OCI-LY1 (cell line): ENCODE measurements at regions not wholly inside any gene's neighbourhood (a gene's known extent, or its start where the extent isn't known, plus 50 kb on each side); places are given as distances from the start of the nearest gene placed in this dataset.

ENCODE experiments used
- H2AFZ ChIP-seq: fragments of 200-600 bp; sonication (generic), shearing (Covaris generic); 2 replicates; pipeline ENCODE4 v1.6.0; 2014; ENCODE audit warnings: antibody characterized with exemption, mild to moderate bottlenecking, low read length
- H3F3A ChIP-seq: fragments of 200-600 bp; sonication (generic), shearing (Covaris generic); 2 replicates; pipeline ENCODE4 v1.6.0; 2014; ENCODE audit warnings: mild to moderate bottlenecking, antibody characterized with exemption, low read length, moderate library complexity; ENCODE audit not compliant: insufficient read depth
- H3K27ac ChIP-seq: fragments of 200-600 bp; sonication (generic); 2 replicates; pipeline ENCODE4 v1.5.1; 2014; ENCODE audit warnings: low read length, mixed run types, mild to moderate bottlenecking, low read depth; ENCODE audit not compliant: poor library complexity, severe bottlenecking
- H3K27me3 ChIP-seq: fragments of 200-600 bp; sonication (generic); 2 replicates; pipeline ENCODE4 v1.6.0; 2014; ENCODE audit warnings: antibody characterized with exemption, mild to moderate bottlenecking, low read length, moderate library complexity; ENCODE audit not compliant: insufficient read depth
- H3K36me3 ChIP-seq: fragments of 200-600 bp; sonication (generic); 2 replicates; pipeline ENCODE4 v1.6.1; 2014; ENCODE audit warnings: mild to moderate bottlenecking, antibody characterized with exemption, low read length, moderate library complexity, mixed read lengths; ENCODE audit not compliant: insufficient read depth
- H3K4me1 ChIP-seq: fragments of 200-600 bp; sonication (generic); 2 replicates; pipeline ENCODE4 v1.5.1; 2014; ENCODE audit warnings: mild to moderate bottlenecking, low read length, moderate library complexity; ENCODE audit not compliant: insufficient read depth, severe bottlenecking
- H3K4me2 ChIP-seq: fragments of 200-600 bp; sonication (generic), shearing (Covaris generic); 2 replicates; pipeline ENCODE4 v1.6.1; 2014; ENCODE audit warnings: low read length
- H3K4me3 ChIP-seq: fragments of 200-600 bp; sonication (generic); 2 replicates; pipeline ENCODE4 v1.5.1; 2014; ENCODE audit warnings: low read length, low read depth, mild to moderate bottlenecking, mixed read lengths; ENCODE audit not compliant: poor library complexity, severe bottlenecking
- H3K79me2 ChIP-seq: fragments of 200-600 bp; shearing (Covaris generic); 2 replicates; pipeline ENCODE4 v1.6.1; 2016; ENCODE audit warnings: mixed run types, low read length, mixed read lengths; ENCODE audit not compliant: insufficient read depth
- H3K9ac ChIP-seq: fragments of 200-600 bp; sonication (generic), shearing (Covaris generic); 2 replicates; pipeline ENCODE4 v1.6.1; 2014; ENCODE audit warnings: mild to moderate bottlenecking, low read length, mixed read lengths
- H3K9me2 ChIP-seq: fragments of 200-600 bp; sonication (generic), shearing (Covaris generic); 2 replicates; pipeline ENCODE4 v1.6.1; 2014; ENCODE audit warnings: low read depth, mild to moderate bottlenecking, low read length, mixed read lengths
- H3K9me3 ChIP-seq: fragments of 200-600 bp; shearing (Covaris generic); 2 replicates; pipeline ENCODE4 v1.6.1; 2014; ENCODE audit warnings: low read length, mixed read lengths
- H4K20me1 ChIP-seq: fragments of 200-600 bp; sonication (generic), shearing (Covaris generic); 2 replicates; pipeline ENCODE4 v1.6.0; 2016; ENCODE audit warnings: mild to moderate bottlenecking, low read length; ENCODE audit not compliant: insufficient read depth
- EZH2 ChIP-seq: fragments of 200-600 bp; sonication (generic), shearing (Covaris generic); IDR thresholded peaks from 2 replicates; pipeline ENCODE4 v1.8.0; 2017; ENCODE audit warnings: borderline replicate concordance, mixed run types, mild to moderate bottlenecking, antibody characterized with exemption, low read length, moderate library complexity, mixed read lengths
- TF ChIP-seq, protein P1 (sequence below): fragments of 200-600 bp; sonication (generic), shearing (Covaris generic); IDR thresholded peaks from 2 replicates; pipeline ENCODE4 v1.5.1; 2017; ENCODE audit warnings: mild to moderate bottlenecking, antibody characterized with exemption, low read length, moderate library complexity, mixed read lengths

DNA sequence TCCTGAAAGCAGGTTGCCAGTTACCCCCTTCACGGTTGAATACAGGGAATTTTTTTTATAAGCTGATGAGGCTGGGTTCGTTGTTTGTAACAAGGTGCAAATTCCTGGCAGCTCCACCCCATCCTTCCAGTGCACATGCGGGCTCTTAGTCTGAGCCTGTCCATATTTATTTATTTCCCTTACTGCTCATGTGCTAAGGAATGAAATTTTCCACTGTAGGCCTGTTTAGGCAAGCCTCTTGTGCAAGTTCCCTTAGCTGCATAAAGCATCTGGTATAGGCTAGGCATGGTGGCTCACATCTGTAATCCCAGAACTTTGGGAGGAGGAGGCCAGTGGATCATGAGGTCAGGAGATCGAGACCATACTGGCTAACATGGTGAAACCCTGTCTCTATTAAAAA is 560.9 kb upstream of the PCDH9 start:
- H3K9me3 ChIP-seq = no peaks in the 10 kb centered on the region
- H3F3A ChIP-seq = no peaks in the 10 kb centered on the region
- no peak overlapping the region for H2AFZ ChIP-seq
- H3K4me2 ChIP-seq = no peak overlapping the region
- no peaks in the 10 kb centered on the region for H3K4me1 ChIP-seq
- H4K20me1 ChIP-seq = no peaks in the 10 kb centered on the region
- no peaks in the 10 kb centered on the region for H3K36me3 ChIP-seq
- no peak overlapping the region for H3K4me3 ChIP-seq
- no peak overlapping the region for H3K9ac ChIP-seq
- H3K9me2 ChIP-seq = no peaks in the 10 kb centered on the region
- H3K79me2 ChIP-seq = no peaks in the 10 kb centered on the region
- no peaks in the 10 kb centered on the region for H3K27me3 ChIP-seq
- H3K27ac ChIP-seq = no peak overlapping the region
- no peak for TF ChIP-seq EZH2
- TF ChIP-seq, protein P1, sequence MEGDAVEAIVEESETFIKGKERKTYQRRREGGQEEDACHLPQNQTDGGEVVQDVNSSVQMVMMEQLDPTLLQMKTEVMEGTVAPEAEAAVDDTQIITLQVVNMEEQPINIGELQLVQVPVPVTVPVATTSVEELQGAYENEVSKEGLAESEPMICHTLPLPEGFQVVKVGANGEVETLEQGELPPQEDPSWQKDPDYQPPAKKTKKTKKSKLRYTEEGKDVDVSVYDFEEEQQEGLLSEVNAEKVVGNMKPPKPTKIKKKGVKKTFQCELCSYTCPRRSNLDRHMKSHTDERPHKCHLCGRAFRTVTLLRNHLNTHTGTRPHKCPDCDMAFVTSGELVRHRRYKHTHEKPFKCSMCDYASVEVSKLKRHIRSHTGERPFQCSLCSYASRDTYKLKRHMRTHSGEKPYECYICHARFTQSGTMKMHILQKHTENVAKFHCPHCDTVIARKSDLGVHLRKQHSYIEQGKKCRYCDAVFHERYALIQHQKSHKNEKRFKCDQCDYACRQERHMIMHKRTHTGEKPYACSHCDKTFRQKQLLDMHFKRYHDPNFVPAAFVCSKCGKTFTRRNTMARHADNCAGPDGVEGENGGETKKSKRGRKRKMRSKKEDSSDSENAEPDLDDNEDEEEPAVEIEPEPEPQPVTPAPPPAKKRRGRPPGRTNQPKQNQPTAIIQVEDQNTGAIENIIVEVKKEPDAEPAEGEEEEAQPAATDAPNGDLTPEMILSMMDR = no peak

DNA sequence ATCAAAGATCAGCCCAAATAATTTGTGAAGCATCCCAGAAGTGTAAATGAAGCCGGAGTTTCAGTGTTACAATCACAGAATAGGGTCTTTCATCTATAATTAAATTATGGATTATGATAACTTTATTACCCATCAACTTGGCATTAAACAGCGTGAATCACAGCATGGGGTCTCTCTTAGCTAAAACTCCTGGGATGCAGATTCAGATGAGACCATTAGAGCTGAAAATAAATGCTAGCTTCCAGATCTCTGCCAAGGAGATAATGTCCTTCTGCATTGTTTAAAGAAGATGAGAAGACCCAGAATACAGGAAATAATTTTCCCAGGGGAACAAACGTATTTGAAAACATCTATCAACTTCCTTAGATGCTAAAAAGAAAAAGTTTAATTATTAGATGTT is 546.0 kb upstream of the PCDH9 start:
- H3K79me2 ChIP-seq = no peaks in the 10 kb centered on the region
- H3F3A ChIP-seq = no peaks in the 10 kb centered on the region
- H3K4me3 ChIP-seq = no peak overlapping the region
- no peaks in the 10 kb centered on the region for H3K27me3 ChIP-seq
- H3K9me2 ChIP-seq = no peaks in the 10 kb centered on the region
- no peak overlapping the region for H3K27ac ChIP-seq
- no peaks in the 10 kb centered on the region for H4K20me1 ChIP-seq
- H3K9me3 ChIP-seq = no peaks in the 10 kb centered on the region
- no peak overlapping the region for H3K9ac ChIP-seq
- no peaks in the 10 kb centered on the region for H3K36me3 ChIP-seq
- H3K4me2 ChIP-seq = no peak overlapping the region
- no peaks in the 10 kb centered on the region for H3K4me1 ChIP-seq
- TF ChIP-seq, protein P1 = no peak
- no peak for TF ChIP-seq EZH2
- no peak overlapping the region for H2AFZ ChIP-seq

DNA sequence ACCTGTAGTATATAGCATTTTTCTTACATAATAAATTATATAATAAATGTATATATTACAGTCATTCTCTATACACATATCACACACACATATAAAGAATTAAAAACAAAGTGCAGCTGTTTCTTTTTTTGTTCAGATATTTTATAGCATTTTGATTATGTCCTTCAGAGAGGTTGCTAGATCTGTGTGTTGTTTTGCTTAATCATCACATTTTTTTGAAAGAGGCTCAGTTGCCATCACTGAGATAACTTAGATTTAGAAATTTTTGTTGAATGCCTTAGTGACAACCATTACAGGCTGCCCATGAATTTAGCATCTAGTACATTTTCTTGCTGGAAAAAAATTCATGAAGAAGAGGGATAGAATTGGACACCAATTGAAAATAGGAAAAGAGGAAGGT is 545.2 kb upstream of the PCDH9 start:
- no peaks in the 10 kb centered on the region for H3K9me2 ChIP-seq
- H3K9ac ChIP-seq = no peak overlapping the region
- TF ChIP-seq, protein P1 = no peak
- no peak for TF ChIP-seq EZH2
- H3K36me3 ChIP-seq = no peaks in the 10 kb centered on the region
- H3F3A ChIP-seq = no peaks in the 10 kb centered on the region
- H3K79me2 ChIP-seq = no peaks in the 10 kb centered on the region
- H4K20me1 ChIP-seq = no peaks in the 10 kb centered on the region
- no peaks in the 10 kb centered on the region for H3K27me3 ChIP-seq
- H3K4me3 ChIP-seq = no peak overlapping the region
- no peak overlapping the region for H3K27ac ChIP-seq
- H3K9me3 ChIP-seq = no peaks in the 10 kb centered on the region
- no peaks in the 10 kb centered on the region for H3K4me1 ChIP-seq
- no peak overlapping the region for H3K4me2 ChIP-seq
- no peak overlapping the region for H2AFZ ChIP-seq
